GM10248 (cell line): ENCODE measurements at regions not wholly inside any gene's neighbourhood (a gene's known extent, or its start where the extent isn't known, plus 50 kb on each side); places are given as distances from the start of the nearest gene placed in this dataset.

Source experiments
- CTCF ChIA-PET: fragments of 300-600 bp; sonication (Branson Sonifier 250); formaldehyde crosslinking; extraction: SDS; loops from one replicate; lab custom pipeline; 2021; ENCODE audit warnings: antibody characterized with exemption; lab: Yijun Ruan, JAX
- POLR2A ChIA-PET: fragments of 350-650 bp; sonication (Branson Sonifier 250); formaldehyde crosslinking; extraction: SDS; loops from one replicate; lab custom pipeline; 2020; ENCODE audit warnings: antibody characterized with exemption; lab: Yijun Ruan, JAX
- DNase-seq: peaks from one replicate; pipeline ENCODE4 v3.0.0; 2012; ENCODE audit errors: extremely low spot score
- TF ChIP-seq, protein P1 (sequence below): IDR thresholded peaks from 2 replicates; pipeline ENCODE4 v1.5.1; 2012; ENCODE audit warnings: mild to moderate bottlenecking, low read depth; ENCODE audit errors: extremely low read depth, missing control alignments, control extremely low read depth

DNA sequence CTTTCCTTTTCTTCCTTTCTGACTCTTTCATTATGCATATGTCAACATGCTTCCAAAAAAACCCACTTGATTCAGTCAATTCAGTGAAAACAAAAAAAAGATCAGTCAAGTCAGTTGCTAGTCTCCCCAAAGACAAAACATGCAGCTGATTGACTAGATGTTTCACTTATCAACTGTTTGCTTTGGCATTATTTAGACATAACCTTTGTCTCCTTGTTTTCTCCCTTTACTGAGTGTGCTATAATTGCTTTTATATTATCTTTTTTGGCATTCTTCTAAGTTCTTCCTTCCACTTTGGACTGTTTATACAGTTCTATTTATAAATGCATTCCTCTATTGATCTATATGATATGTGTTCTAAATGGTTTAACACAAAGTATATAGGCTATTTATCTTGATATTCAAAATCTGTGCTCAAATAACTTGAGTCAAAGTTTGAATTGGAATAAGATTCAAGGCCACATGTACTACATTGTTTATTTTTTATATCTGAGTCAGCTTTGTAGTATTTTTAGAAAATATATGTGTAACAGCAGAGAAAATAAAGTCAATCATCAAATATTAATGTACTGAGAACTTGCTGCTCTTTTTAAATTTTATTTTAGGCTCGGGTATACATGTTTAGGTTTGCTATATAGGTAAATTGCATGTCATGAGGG lies 260.5 kb downstream of the CENPW start:
- no peak for DNase-seq
- TF ChIP-seq, protein P1, sequence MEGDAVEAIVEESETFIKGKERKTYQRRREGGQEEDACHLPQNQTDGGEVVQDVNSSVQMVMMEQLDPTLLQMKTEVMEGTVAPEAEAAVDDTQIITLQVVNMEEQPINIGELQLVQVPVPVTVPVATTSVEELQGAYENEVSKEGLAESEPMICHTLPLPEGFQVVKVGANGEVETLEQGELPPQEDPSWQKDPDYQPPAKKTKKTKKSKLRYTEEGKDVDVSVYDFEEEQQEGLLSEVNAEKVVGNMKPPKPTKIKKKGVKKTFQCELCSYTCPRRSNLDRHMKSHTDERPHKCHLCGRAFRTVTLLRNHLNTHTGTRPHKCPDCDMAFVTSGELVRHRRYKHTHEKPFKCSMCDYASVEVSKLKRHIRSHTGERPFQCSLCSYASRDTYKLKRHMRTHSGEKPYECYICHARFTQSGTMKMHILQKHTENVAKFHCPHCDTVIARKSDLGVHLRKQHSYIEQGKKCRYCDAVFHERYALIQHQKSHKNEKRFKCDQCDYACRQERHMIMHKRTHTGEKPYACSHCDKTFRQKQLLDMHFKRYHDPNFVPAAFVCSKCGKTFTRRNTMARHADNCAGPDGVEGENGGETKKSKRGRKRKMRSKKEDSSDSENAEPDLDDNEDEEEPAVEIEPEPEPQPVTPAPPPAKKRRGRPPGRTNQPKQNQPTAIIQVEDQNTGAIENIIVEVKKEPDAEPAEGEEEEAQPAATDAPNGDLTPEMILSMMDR: no peak
- CTCF ChIA-PET: no interaction called here
- POLR2A ChIA-PET: no interaction called here

DNA sequence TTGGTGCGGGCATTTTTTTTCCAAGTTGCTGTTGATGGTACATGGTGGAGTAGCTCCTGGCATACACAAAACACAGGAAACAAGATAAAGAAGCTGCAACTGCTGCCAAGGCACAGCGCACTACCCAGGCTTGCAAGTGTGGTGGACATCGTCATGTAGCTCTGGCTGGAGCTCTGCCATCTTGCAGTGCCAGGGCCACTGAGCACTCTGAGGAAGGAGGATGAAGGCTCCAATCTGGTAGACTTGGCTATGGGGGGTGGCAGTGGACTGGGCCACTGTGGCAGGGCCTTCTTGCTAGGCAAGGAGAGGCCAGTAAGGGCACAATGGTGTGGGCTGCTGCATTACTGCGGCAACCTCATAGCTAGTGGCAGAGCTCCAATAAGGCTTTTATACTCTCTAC lies 263.5 kb downstream of the CENPW start:
- CTCF ChIA-PET: interaction anchor here (1.4 kb wide), 1 partner anchor 24 kb away, joined by 7 read pairs; no protein-coding TSS in a partner anchor

DNA sequence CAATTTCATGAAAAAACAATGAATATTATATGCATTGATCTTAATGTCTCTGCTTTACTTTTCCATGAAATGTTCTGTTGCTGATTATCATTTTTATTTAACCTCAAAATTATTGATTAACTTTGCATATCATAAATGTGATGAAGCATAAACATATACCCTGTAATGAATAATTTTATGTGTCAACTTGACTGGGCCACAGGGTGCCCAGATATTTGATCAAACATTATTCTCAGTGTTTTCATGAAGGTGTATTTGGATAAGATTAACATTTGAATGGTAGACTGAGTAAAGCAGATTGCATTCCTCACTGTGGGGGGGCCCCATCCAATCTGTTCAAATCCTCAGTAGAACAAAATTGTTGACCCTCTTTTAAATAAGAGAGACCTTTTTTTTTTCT lies 265.2 kb downstream of the CENPW start:
- DNase-seq: no peak
- CTCF ChIA-PET: no interaction called here
- TF ChIP-seq, protein P1: no peak
- POLR2A ChIA-PET: no interaction called here

More for the DNA sequence above, 263.5 kb downstream of the CENPW start:
- POLR2A ChIA-PET: no interaction called here
- TF ChIP-seq, protein P1: no peak
- no peak for DNase-seq

DNA sequence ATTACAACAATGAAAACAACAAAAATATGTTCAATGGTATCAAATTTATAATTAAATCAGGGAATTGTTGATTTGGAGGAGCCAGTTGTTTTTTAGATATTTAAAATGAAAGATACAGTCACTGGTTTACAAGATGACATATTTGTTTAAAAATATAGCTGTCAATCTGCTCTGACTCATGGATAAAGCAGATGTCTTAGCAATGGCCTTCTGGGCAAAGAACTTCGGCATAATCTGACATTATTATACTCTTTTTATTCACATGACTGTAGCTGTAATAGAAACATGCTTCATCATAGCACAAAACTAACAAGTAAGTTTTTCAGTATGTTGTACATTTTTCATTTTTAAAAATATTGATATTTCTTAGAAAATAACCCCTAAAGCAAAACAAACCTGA lies 267.4 kb downstream of the CENPW start:
- TF ChIP-seq, protein P1: no peak
- ChIA-PET CTCF (no interaction called here), POLR2A (no interaction called here)
- DNase-seq: no peak

DNA sequence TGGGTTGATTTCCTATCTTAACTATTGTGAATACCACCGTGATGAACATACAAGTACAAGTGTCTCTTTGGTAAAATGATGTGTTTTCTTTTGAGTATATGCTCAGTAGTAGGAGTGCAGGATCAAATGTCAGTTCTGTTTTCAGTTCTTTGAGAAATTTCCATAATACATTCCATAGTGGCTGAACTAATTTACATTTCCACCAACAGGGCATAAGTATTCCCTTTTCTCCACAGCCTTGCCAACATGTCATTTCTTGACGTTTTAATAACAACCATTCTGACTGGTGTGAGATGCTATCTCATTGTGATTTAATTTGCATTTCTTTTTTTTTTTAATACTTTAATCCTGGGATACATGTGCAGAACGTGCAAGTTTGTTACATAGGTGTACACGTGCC lies 268.8 kb downstream of the CENPW start:
- TF ChIP-seq, protein P1: no peak
- DNase-seq: no peak
- ChIA-PET CTCF (no interaction called here), POLR2A (no interaction called here)

DNA sequence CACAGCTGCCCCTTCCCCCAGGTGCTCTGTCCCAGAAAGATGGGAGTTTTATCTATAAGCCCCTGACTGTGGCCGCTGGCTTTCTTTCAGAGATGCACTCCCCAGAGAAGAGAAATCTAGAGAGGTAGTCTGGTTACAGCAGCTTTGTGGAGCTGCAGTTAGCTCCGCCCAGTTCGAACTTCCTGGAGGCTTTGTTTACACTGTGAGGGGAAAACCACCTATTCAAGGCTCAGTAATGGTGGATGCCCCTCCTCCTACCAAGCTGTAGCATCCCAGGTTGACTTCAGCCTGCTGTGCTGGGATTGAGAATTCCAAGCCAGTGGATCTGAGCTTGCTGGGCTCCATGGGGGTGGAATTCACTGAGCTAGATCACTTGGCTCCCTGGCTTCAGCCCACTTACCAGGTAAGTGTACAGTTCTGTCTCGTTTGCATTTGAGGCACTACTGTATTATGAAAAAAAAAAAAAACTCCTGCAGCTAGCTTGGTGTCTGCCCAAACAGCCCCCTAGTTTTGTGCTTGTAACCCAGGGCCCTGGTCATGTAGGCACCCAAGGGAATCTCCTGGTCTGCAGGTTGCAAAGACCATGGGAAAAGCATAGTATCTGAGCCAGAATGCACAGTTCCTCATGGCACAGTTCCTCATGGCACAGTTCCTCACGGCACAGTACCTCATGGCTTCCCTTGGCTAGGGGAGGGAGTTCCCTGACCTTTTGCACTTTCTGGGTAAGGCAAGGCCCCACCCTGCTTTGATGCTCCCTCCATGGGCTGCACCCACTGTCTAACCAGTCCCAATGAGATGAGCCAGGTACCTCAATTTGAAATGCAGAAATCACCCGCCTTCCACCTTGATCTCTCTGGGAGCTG lies 275.0 kb downstream of the CENPW start:
- DNase-seq: no peak
- TF ChIP-seq, protein P1: no peak
- ChIA-PET POLR2A (no interaction called here), CTCF (interaction anchor here (2.9 kb wide), 1 partner anchor 14 kb away, joined by 9 read pairs; no protein-coding TSS in a partner anchor)
